Right lung (tissue), 2 donors: ENCODE measurements at regions not wholly inside any gene's neighbourhood (a gene's known extent, or its start where the extent isn't known, plus 50 kb on each side); places are given as distances from the start of the nearest gene placed in this dataset.

Experiments
- DNase-seq, 2 donors: peaks; one replicate each; pipeline ENCODE4 v3.0.0-alpha.2; 2013

DNA sequence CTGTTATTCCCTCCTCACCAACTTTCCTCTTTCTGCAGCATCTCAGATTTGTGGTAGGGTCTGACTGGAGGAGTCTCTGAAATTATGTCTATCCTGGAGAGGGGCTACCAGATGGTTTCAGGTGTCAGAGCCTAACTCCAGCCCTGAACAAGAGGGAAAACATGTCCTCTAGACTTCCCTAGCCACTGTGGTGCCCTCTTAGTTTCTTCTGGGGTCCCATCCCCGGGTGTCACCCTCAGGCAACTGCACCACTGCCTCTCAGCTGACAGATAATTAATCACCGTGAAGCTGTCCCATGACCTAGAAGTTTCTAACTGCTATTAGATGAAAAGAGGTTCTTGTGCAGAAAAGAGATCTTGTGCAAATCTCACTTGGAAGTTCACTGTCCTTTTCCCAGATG is 95.1 kb upstream of the CELF4 start:
- no peak for DNase-seq

GRCh38 chr18:37659906-37660305 is 94.3 kb upstream of the CELF4 start:
- DNase-seq, result peak in 1 of 2 donors; percentile 25

DNA sequence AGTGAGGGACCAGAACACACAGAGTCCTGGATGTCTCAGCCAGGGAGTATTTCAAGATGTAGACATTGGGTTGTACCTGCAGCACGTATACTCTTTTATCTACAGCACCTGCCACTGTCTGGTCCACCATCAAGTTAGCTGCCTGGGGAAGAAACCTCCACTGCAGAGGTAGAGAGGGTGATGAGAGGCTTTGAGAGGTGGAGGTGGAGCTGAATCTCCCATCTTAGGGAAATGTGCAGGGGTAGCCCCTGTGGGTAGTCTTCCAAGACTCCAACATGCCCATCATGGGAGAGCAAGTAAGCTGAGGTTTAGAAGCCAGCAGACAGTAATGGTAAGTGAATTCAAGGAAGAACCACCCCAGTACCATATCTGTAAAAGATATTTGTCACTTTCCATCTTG is 93.3 kb upstream of the CELF4 start:
- no peak for DNase-seq

- DNase-seq, result no peak
These were observed 91.9 kb upstream of the CELF4 start for GRCh38 chr18:37657493-37657892.

GRCh38 chr18:37654731-37655369 is 89.3 kb upstream of the CELF4 start:
- DNase-seq, result no peak

GRCh38 chr18:37654034-37654433 is 88.4 kb upstream of the CELF4 start:
- no peak for DNase-seq

GRCh38 chr18:37653618-37654017 is 88.0 kb upstream of the CELF4 start:
- DNase-seq, result no peak

- DNase-seq, result no peak
These were observed 84.3 kb upstream of the CELF4 start for GRCh38 chr18:37649930-37650329.

GRCh38 chr18:37649416-37649815 is 83.8 kb upstream of the CELF4 start:
- DNase-seq, result no peak

GRCh38 chr18:37641573-37641972 is 76.0 kb upstream of the CELF4 start:
- DNase-seq, result no peak

DNA sequence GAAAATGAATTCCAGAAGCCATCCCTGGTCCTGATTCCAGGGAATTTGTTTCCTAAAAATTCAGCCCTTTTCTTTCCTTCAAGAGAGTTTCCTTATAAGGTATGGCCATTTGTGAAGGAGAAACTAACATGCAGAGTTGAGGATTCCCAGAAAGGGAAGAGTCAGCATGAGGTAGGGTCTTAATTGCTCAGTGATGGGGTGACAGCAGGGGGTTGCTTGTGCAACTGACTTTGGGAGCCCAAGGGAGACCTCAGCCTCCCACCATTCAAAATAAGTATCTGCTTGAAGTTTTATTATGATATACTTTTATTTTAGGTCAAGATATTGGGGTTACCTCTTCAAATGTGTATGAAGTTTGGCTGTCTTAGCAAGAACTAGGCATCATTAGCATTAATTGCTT is 74.9 kb upstream of the CELF4 start:
- DNase-seq, result no peak

GRCh38 chr18:37639846-37640245 is 74.2 kb upstream of the CELF4 start:
- no peak for DNase-seq

DNA sequence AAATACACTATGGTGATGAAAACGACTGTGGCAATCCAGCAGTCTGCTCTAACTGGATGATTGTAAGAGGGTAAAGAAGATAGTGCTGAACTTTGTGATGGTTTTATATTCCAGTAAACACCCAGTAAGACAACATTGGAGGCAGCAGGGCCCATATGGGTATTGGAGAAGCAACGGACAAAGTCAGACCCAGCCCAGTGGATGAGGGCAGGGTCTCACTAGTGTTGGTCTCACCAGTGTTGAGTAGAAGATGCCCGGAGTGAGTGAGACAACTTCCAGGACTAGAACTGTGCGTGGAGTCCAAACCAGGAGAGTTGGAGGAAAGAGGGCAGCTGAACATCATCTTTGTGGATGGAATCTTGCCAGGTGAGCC is 71.9 kb upstream of the CELF4 start:
- DNase-seq, result no peak

GRCh38 chr18:37636831-37637477 is 71.4 kb upstream of the CELF4 start:
- DNase-seq, result no peak

DNA sequence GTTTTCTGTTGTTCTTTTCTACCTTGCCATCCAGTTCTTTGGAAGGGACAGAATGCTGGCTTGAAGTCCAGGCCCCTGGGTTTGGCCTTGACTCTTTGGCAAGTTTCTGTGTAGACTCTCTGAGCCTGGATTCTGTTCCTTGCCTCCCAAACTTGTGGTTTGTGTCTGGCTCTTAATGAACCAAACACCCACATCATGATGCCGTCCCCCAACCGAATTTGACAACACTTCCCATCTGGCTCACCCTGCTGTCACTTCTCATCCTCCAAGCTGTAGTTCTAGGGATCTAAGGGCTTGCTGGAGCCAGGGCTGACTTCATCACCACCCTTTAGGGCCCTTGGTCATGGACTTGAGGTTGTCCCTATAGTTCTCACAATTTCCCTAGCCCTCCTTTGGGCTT is 68.9 kb upstream of the CELF4 start:
- no peak for DNase-seq

DNA sequence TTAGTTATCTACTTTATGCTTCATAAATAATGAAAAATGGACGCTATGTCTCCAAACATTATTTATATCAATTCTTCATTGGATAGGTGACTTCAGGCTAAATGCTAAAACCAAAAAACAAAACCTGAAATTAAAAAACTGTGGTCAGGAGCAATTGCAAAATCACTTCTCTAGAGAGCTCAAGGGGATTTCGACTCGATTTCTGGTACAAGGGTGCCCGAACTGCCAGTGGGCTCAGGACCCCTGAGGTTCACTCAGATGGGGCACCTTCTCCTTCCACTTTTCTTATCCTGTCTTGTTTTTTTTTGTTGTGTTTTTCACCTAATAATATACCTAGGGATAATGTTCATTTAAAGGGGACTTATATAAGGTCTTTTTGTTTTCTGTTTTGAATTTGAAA is 65.8 kb upstream of the CELF4 start:
- no peak for DNase-seq

GRCh38 chr18:37630334-37630733 is 64.7 kb upstream of the CELF4 start:
- DNase-seq, result no peak

DNA sequence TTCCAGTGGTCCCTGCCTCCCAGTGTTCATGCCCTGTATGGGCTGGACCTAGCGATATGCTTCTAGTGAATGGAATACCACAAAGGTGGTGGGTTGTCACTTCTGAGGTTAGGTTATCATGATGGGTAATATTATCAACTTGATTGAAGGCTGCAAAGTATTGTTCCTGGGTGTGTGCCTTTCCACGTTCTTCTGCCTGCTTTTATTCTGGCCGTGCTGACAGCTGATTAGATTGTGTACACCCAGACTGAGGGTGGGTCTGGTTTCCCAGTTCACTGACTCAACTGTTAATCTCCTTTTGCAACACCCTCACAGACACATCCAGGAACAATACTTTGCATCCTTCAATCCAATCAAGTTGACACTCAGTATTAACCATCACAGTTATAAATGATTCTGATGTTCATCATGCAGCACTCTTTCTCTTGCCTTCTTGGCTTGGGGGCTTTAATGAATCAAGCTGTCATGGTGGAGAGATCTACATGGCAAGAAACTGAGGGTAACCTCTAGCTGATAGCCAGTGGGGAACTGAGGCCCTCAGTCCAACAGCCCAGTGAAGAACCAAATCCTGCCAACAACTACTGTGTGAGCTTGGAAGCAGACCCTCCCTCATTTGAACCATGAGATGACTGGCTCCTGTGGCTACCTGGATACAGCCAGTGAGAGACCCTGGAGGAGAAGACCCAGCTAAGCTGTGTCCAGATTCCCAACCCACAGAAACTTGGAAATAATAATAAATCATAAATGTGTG is 63.0 kb upstream of the CELF4 start:
- no peak for DNase-seq

DNA sequence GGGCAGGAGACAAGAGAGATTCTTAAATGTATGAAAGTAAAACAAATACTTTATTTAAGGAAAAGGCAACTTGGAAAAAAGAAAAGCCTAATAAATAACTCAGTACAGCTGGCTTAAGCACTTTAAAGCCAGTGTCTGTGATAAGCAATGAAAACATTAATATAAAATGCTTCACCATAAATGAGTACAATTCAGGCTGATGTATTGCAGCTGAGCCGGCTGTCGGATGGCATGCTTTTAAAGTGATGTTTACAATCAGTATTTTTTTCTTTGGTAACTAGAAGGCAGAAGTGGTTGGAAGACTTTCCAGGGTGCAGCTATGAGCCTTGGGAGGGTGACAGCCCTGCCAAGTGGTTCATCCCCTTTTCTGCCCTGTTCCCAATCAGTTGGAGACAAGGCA is 58.7 kb upstream of the CELF4 start:
- no peak for DNase-seq

DNA sequence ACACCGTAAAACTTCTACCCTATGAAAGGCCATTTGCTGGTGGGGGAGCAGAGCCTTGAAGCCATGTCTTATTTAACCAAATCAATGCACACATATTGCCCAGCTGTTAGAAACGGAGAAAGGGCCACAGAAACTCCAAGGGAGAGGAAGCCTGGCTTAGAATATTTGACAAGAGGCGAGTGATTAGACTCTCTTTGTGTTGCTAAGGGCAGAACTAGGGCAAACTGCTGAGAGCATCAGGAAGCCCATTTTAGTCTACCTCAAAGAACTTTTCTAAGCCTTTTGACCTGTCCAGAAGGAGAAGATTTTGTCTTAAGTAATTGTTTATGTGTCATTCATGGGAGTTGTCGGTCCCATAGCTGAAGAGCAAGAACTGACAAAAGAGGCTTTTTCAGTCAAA is 54.4 kb upstream of the CELF4 start:
- DNase-seq, result no peak

- no peak for DNase-seq
These were observed 52.0 kb upstream of the CELF4 start for GRCh38 chr18:37617623-37618022.
